CD4-positive, alpha-beta memory T cell (primary cell): ENCODE measurements at regions not wholly inside any gene's neighbourhood (a gene's known extent, or its start where the extent isn't known, plus 50 kb on each side); places are given as distances from the start of the nearest gene placed in this dataset.

Experiments
- CTCF ChIA-PET: fragments of 350-600 bp; sonication (Branson Sonifier 250); formaldehyde crosslinking; loops from one replicate; lab custom pipeline; 2021; ENCODE audit warnings: inconsistent platforms; ENCODE audit not compliant: partially characterized antibody; lab: Charles Lee
- POLR2A ChIA-PET: fragments of 350-600 bp; sonication (Branson Sonifier 250); formaldehyde crosslinking; loops from one replicate; lab custom pipeline; 2021; ENCODE audit not compliant: partially characterized antibody; lab: Charles Lee
- DNase-seq, 5 donors: peaks; one replicate each; pipeline versions ENCODE4 v3.0.0 to v3.0.0-alpha.2; 2020 to 2022; ENCODE audit warnings: mixed read lengths in 1 of 5
- H3K27ac ChIP-seq: one replicate; pipeline ENCODE4 v1.7.0; 2013; ENCODE audit warnings: low read depth, low read length
- H3K27me3 ChIP-seq: 2 replicates; pipeline ENCODE4 v1.7.0; 2013; ENCODE audit warnings: mild to moderate bottlenecking, low read length, moderate library complexity; ENCODE audit not compliant: insufficient read depth
- H3K36me3 ChIP-seq: 2 replicates; pipeline ENCODE4 v1.7.0; 2013; ENCODE audit warnings: mild to moderate bottlenecking, low read length, moderate library complexity; ENCODE audit not compliant: insufficient read depth
- H3K4me1 ChIP-seq: 2 replicates; pipeline ENCODE4 v1.7.0; 2013; ENCODE audit warnings: mild to moderate bottlenecking, low read length, moderate library complexity; ENCODE audit not compliant: insufficient read depth
- H3K4me3 ChIP-seq, 2 donors: one replicate each; pipeline ENCODE4 v1.7.0; 2013; ENCODE audit warnings: low read length in 2 of 2, mild to moderate bottlenecking in 1 of 2
- H3K9me3 ChIP-seq, 2 donors: one replicate each; pipeline ENCODE4 v1.7.0; 2013; ENCODE audit warnings: low read length in 2 of 2, control low read depth in 1 of 2; ENCODE audit not compliant: control insufficient read depth in 1 of 2
- H3K27ac Mint-ChIP-seq, 7 donors: one replicate each; pipeline ENCODE4 v1.8.0; 2020 to 2021; ENCODE audit warnings: mixed read lengths in 7 of 7, mild to moderate bottlenecking in 6 of 7, inconsistent platforms in 3 of 7, moderate library complexity in 3 of 7
- H3K27me3 Mint-ChIP-seq, 2 donors: one replicate each; pipeline ENCODE4 v1.8.0; 2020 to 2021; ENCODE audit warnings: mixed read lengths in 2 of 2
- H3K36me3 Mint-ChIP-seq, 2 donors: one replicate each; pipeline ENCODE4 v1.8.0; 2020 to 2021; ENCODE audit warnings: mixed read lengths in 2 of 2, inconsistent platforms in 1 of 2, mild to moderate bottlenecking in 1 of 2
- H3K4me1 Mint-ChIP-seq, 4 donors: one replicate each; pipeline ENCODE4 v1.8.0; 2020 to 2021; ENCODE audit warnings: mixed read lengths in 4 of 4, mild to moderate bottlenecking in 1 of 4
- H3K4me3 Mint-ChIP-seq, 8 donors: one replicate each; pipeline ENCODE4 v1.8.0; 2020 to 2021; ENCODE audit warnings: mixed read lengths in 8 of 8, mild to moderate bottlenecking in 7 of 8, moderate library complexity in 6 of 8, inconsistent platforms in 3 of 8
- H3K9me3 Mint-ChIP-seq, 8 donors: one replicate each; pipeline ENCODE4 v1.8.0; 2020 to 2021; ENCODE audit warnings: mixed read lengths in 8 of 8, mild to moderate bottlenecking in 5 of 8, inconsistent platforms in 3 of 8, moderate library complexity in 1 of 8
- intact Hi-C: fragments of 100-400 bp; cut with micrococcal nuclease; formaldehyde crosslinking; loops from one replicate; pipeline ENCODE4 v1.15.1; 2023

GRCh38 chr1:191662051-191662450, 496.2 kb upstream of the RGS18 start:
- Histone ChIP-seq H3K9me3 (no peaks in the 10 kb centered on the region), H3K27ac (no peak overlapping the region), H3K27me3 (no peaks in the 10 kb centered on the region), H3K4me3 (no peak overlapping the region), H3K4me1 (no peaks in the 10 kb centered on the region), H3K36me3 (no peaks in the 10 kb centered on the region)
- Mint-ChIP-seq H3K36me3 (no peaks in the 10 kb centered on the region), H3K4me1 (no peaks in the 10 kb centered on the region), H3K27ac (no peak overlapping the region), H3K4me3 (no peak overlapping the region), H3K27me3 (no peaks in the 10 kb centered on the region), H3K9me3 (peaks cover 0 to 4% (median 3%) of the 10 kb centered on the region in 8 donors)
- no peak for DNase-seq
- POLR2A ChIA-PET, result no interaction called here
- intact Hi-C loops, result no loop called here
- CTCF ChIA-PET, result no interaction called here

GRCh38 chr1:191662746-191663145, 495.5 kb upstream of the RGS18 start:
- DNase-seq, result no peak
- H3K9me3 Mint-ChIP-seq, result peaks cover 0 to 4% (median 3%) of the 10 kb centered on the region in 8 donors
- H3K4me3 ChIP-seq, result no peak overlapping the region
- CTCF ChIA-PET, result no interaction called here
- H3K27me3 ChIP-seq, result no peaks in the 10 kb centered on the region
- POLR2A ChIA-PET, result no interaction called here
- H3K27ac ChIP-seq, result no peak overlapping the region
- H3K27me3 Mint-ChIP-seq, result no peaks in the 10 kb centered on the region
- intact Hi-C loops, result no loop called here
- H3K4me1 Mint-ChIP-seq, result no peaks in the 10 kb centered on the region
- H3K4me1 ChIP-seq, result no peaks in the 10 kb centered on the region
- no peaks in the 10 kb centered on the region for H3K36me3 ChIP-seq
- H3K9me3 ChIP-seq, result no peaks in the 10 kb centered on the region
- no peak overlapping the region for H3K4me3 Mint-ChIP-seq
- H3K27ac Mint-ChIP-seq, result no peak overlapping the region
- H3K36me3 Mint-ChIP-seq, result no peaks in the 10 kb centered on the region

GRCh38 chr1:191668525-191668924, 489.7 kb upstream of the RGS18 start:
- Mint-ChIP-seq H3K4me1 (no peaks in the 10 kb centered on the region), H3K9me3 (peaks cover 0 to 4% (median 0%) of the 10 kb centered on the region in 8 donors), H3K4me3 (no peak overlapping the region), H3K36me3 (no peaks in the 10 kb centered on the region), H3K27ac (no peak overlapping the region), H3K27me3 (no peaks in the 10 kb centered on the region)
- Histone ChIP-seq H3K4me1 (no peaks in the 10 kb centered on the region), H3K27ac (no peak overlapping the region), H3K9me3 (no peaks in the 10 kb centered on the region), H3K4me3 (no peak overlapping the region), H3K27me3 (no peaks in the 10 kb centered on the region), H3K36me3 (no peaks in the 10 kb centered on the region)
- CTCF ChIA-PET, result no interaction called here
- POLR2A ChIA-PET, result no interaction called here
- intact Hi-C loops, result no loop called here
- DNase-seq, result no peak

GRCh38 chr1:191669629-191670028, 488.6 kb upstream of the RGS18 start:
- Histone ChIP-seq H3K4me1 (no peaks in the 10 kb centered on the region), H3K36me3 (no peaks in the 10 kb centered on the region), H3K9me3 (no peaks in the 10 kb centered on the region), H3K27me3 (no peaks in the 10 kb centered on the region), H3K27ac (no peak overlapping the region), H3K4me3 (no peak overlapping the region)
- peaks cover 0 to 4% (median 0%) of the 10 kb centered on the region in 8 donors for H3K9me3 Mint-ChIP-seq
- H3K4me3 Mint-ChIP-seq, result no peak overlapping the region
- no peaks in the 10 kb centered on the region for H3K4me1 Mint-ChIP-seq
- no peaks in the 10 kb centered on the region for H3K27me3 Mint-ChIP-seq
- ChIA-PET CTCF (no interaction called here), POLR2A (no interaction called here)
- intact Hi-C loops, result no loop called here
- H3K27ac Mint-ChIP-seq, result no peak overlapping the region
- no peaks in the 10 kb centered on the region for H3K36me3 Mint-ChIP-seq
- no peak for DNase-seq

- no peak overlapping the region for H3K4me3 Mint-ChIP-seq
- H3K36me3 Mint-ChIP-seq, result no peaks in the 10 kb centered on the region
- no peak for DNase-seq
- Histone ChIP-seq H3K9me3 (no peaks in the 10 kb centered on the region), H3K36me3 (no peaks in the 10 kb centered on the region), H3K4me1 (no peaks in the 10 kb centered on the region), H3K27ac (no peak overlapping the region), H3K27me3 (no peaks in the 10 kb centered on the region), H3K4me3 (no peak overlapping the region)
- no peaks in the 10 kb centered on the region for H3K27me3 Mint-ChIP-seq
- POLR2A ChIA-PET, result no interaction called here
- CTCF ChIA-PET, result no interaction called here
- peaks cover 0 to 4% (median 0%) of the 10 kb centered on the region in 8 donors for H3K9me3 Mint-ChIP-seq
- H3K4me1 Mint-ChIP-seq, result no peaks in the 10 kb centered on the region
- intact Hi-C loops, result no loop called here
- H3K27ac Mint-ChIP-seq, result no peak overlapping the region
These were observed 487.0 kb upstream of the RGS18 start for GRCh38 chr1:191671236-191671635.

GRCh38 chr1:191674626-191675179, 483.6 kb upstream of the RGS18 start:
- no peaks in the 10 kb centered on the region for H3K4me1 Mint-ChIP-seq
- Histone ChIP-seq H3K27me3 (no peaks in the 10 kb centered on the region), H3K27ac (no peak overlapping the region), H3K9me3 (no peaks in the 10 kb centered on the region), H3K36me3 (no peaks in the 10 kb centered on the region), H3K4me1 (no peaks in the 10 kb centered on the region), H3K4me3 (no peak overlapping the region)
- POLR2A ChIA-PET, result no interaction called here
- no peak for DNase-seq
- CTCF ChIA-PET, result no interaction called here
- no peak overlapping the region for H3K4me3 Mint-ChIP-seq
- peaks cover 0 to 4% (median 0%) of the 10 kb centered on the region in 8 donors for H3K9me3 Mint-ChIP-seq
- no peak overlapping the region for H3K27ac Mint-ChIP-seq
- intact Hi-C loops, result no loop called here
- H3K36me3 Mint-ChIP-seq, result no peaks in the 10 kb centered on the region
- H3K27me3 Mint-ChIP-seq, result no peaks in the 10 kb centered on the region

GRCh38 chr1:191675856-191676783, 482.1 kb upstream of the RGS18 start:
- no peaks in the 10 kb centered on the region for H3K27me3 Mint-ChIP-seq
- Histone ChIP-seq H3K27ac (no peak overlapping the region), H3K36me3 (no peaks in the 10 kb centered on the region), H3K4me1 (no peaks in the 10 kb centered on the region), H3K27me3 (no peaks in the 10 kb centered on the region), H3K4me3 (no peak overlapping the region), H3K9me3 (no peaks in the 10 kb centered on the region)
- no peak overlapping the region for H3K4me3 Mint-ChIP-seq
- ChIA-PET CTCF (no interaction called here), POLR2A (no interaction called here)
- intact Hi-C loops, result no loop called here
- no peaks in the 10 kb centered on the region for H3K4me1 Mint-ChIP-seq
- H3K9me3 Mint-ChIP-seq, result peaks cover 0 to 8% (median 0%) of the 10 kb centered on the region in 8 donors
- DNase-seq, result no peak
- H3K36me3 Mint-ChIP-seq, result no peaks in the 10 kb centered on the region
- H3K27ac Mint-ChIP-seq, result no peak overlapping the region
